Endothelial cell of umbilical vein (primary cell): ENCODE measurements at regions not wholly inside any gene's neighbourhood (a gene's known extent, or its start where the extent isn't known, plus 50 kb on each side); places are given as distances from the start of the nearest gene placed in this dataset.
A peak's percentile ranks its signal among the peaks of the same experiment; 100 is the strongest.

Experiments
- BruUV-seq: library from RNA; stranded (reverse); fragments of 400-500 nt; replicated peaks from 2 replicates; lab custom pipeline; 2021; lab: Mats Ljungman, UMichigan
- CTCF ChIA-PET: fragments of 300-600, 350-600 bp; sonication (Branson Sonifier 250); formaldehyde crosslinking; loops from one replicate; lab custom pipeline; 2021; ENCODE audit warnings: antibody characterized with exemption, inconsistent platforms; lab: Charles Lee
- POLR2A ChIA-PET: fragments of 300-600, 350-600 bp; sonication (Branson Sonifier 250); formaldehyde crosslinking; loops from one replicate; lab custom pipeline; 2021; ENCODE audit warnings: antibody characterized with exemption, inconsistent platforms; lab: Charles Lee
- DNase-seq: peaks from one replicate; pipeline ENCODE4 v3.0.0-alpha.2; 2011; ENCODE audit warnings: low read depth, low spot score
- FAIRE-seq: peaks from 2 replicates; lab custom pipeline; 2011; peaks lifted over from hg19 to GRCh38; lab: Jason Lieb, UNC
- H2AFZ ChIP-seq: 2 replicates; pipeline ENCODE4 v1.6.0; 2012; ENCODE audit warnings: low read depth, low read length, control low read depth, inconsistent platforms
- H3K27ac ChIP-seq: 2 replicates; pipeline ENCODE4 v1.5.1; 2011; ENCODE audit warnings: low read depth, mild to moderate bottlenecking, control low read depth, low read length, moderate library complexity; ENCODE audit not compliant: insufficient read depth
- H3K27me3 ChIP-seq, 2 experiments: 2 replicates each; pipeline versions ENCODE4 v1.6.0 to v1.6.1; 2011; ENCODE audit warnings: low read length in 2 of 2, mixed read lengths in 1 of 2; ENCODE audit not compliant: control insufficient read depth in 2 of 2, insufficient read depth in 2 of 2
- H3K36me3 ChIP-seq, 2 experiments: 2 replicates in 1 of 2; 3 replicates in 1 of 2; pipeline ENCODE4 v1.5.1; 2011; ENCODE audit warnings: low read length in 2 of 2, mild to moderate bottlenecking in 1 of 2, moderate library complexity in 1 of 2; ENCODE audit not compliant: control insufficient read depth in 2 of 2, insufficient read depth in 2 of 2; ENCODE audit errors: extremely low read depth in 1 of 2
- H3K4me1 ChIP-seq: 3 replicates; pipeline ENCODE4 v1.5.1; 2011; ENCODE audit warnings: mild to moderate bottlenecking, low read length; ENCODE audit not compliant: control insufficient read depth, insufficient read depth; ENCODE audit errors: extremely low read depth
- H3K4me2 ChIP-seq: 2 replicates; pipeline ENCODE4 v1.6.1; 2011; ENCODE audit warnings: low read length, control low read depth, mixed read lengths; ENCODE audit not compliant: insufficient read depth
- H3K4me3 ChIP-seq, 3 experiments: fragments of 200-600 bp in 1 of 3; sonication (generic), shearing (Covaris generic) in 1 of 3; replicated peaks in 1 of 3; 2 replicates each; pipeline ENCODE4 v1.5.1; 2011 to 2016; ENCODE audit warnings: control low read depth in 3 of 3, low read length in 3 of 3, mild to moderate bottlenecking in 2 of 3, inconsistent platforms in 1 of 3, low read depth in 1 of 3, moderate library complexity in 1 of 3; ENCODE audit not compliant: insufficient read depth in 1 of 3
- H3K79me2 ChIP-seq: 2 replicates; pipeline ENCODE4 v1.6.0; 2012; ENCODE audit warnings: low read length, inconsistent platforms; ENCODE audit not compliant: control insufficient read depth, insufficient read depth
- H3K9ac ChIP-seq: replicated peaks from 2 replicates; pipeline ENCODE3; 2011; ENCODE audit warnings: low read length, control low read depth; ENCODE audit not compliant: insufficient read depth; ENCODE audit errors: extremely low read depth
- H3K9me1 ChIP-seq: replicated peaks from 3 replicates; pipeline ENCODE4 v1.6.0; 2011; ENCODE audit warnings: mild to moderate bottlenecking, low read length; ENCODE audit not compliant: control insufficient read depth, insufficient read depth; ENCODE audit errors: extremely low read depth
- H3K9me3 ChIP-seq: replicated peaks from 2 replicates; pipeline ENCODE4 v1.5.1; 2012; ENCODE audit warnings: low read length, inconsistent platforms; ENCODE audit not compliant: control insufficient read depth, insufficient read depth
- H4K20me1 ChIP-seq: replicated peaks from 2 replicates; pipeline ENCODE3; 2011; ENCODE audit warnings: mild to moderate bottlenecking, low read length; ENCODE audit not compliant: control insufficient read depth, insufficient read depth; ENCODE audit errors: extremely low read depth
- CTCF ChIP-seq, 2 donors: IDR thresholded peaks; 1 replicate in 1 of 2; 2 replicates in 1 of 2; pipeline ENCODE4 v1.5.1; 2011; ENCODE audit warnings: low read length in 2 of 2, mild to moderate bottlenecking in 2 of 2, moderate library complexity in 2 of 2, control low read depth in 1 of 2, inconsistent platforms in 1 of 2, low read depth in 1 of 2; ENCODE audit not compliant: insufficient read depth in 1 of 2; ENCODE audit errors: extremely low read depth in 1 of 2
- EZH2 ChIP-seq: IDR thresholded peaks from 2 replicates; pipeline ENCODE4 v1.6.1; 2012; ENCODE audit warnings: borderline replicate concordance, low read depth, mild to moderate bottlenecking, moderate library complexity, low read length, inconsistent platforms; ENCODE audit not compliant: severe bottlenecking
- JUN ChIP-seq: IDR thresholded peaks from 2 replicates; pipeline ENCODE4 v1.6.1; 2011; ENCODE audit warnings: borderline replicate concordance, low read depth; ENCODE audit not compliant: insufficient read length, insufficient read depth
- MYC ChIP-seq: IDR thresholded peaks from one replicate; pipeline ENCODE4 v1.6.1; 2011; ENCODE audit warnings: mild to moderate bottlenecking, low read depth, low read length
- dilution Hi-C: fragments of 300-500 bp; cut with MboI; formaldehyde crosslinking; loops from one replicate; pipeline ENCODE4 v1.15.0; 2019; ENCODE audit warnings: low sequenced_read_pairs; ENCODE audit not compliant: extremely low pct_ligation_motif_present
- intact Hi-C: fragments of 100-400 bp; cut with micrococcal nuclease; formaldehyde crosslinking; loops from one replicate; pipeline ENCODE4 v1.10.0; 2022

DNA sequence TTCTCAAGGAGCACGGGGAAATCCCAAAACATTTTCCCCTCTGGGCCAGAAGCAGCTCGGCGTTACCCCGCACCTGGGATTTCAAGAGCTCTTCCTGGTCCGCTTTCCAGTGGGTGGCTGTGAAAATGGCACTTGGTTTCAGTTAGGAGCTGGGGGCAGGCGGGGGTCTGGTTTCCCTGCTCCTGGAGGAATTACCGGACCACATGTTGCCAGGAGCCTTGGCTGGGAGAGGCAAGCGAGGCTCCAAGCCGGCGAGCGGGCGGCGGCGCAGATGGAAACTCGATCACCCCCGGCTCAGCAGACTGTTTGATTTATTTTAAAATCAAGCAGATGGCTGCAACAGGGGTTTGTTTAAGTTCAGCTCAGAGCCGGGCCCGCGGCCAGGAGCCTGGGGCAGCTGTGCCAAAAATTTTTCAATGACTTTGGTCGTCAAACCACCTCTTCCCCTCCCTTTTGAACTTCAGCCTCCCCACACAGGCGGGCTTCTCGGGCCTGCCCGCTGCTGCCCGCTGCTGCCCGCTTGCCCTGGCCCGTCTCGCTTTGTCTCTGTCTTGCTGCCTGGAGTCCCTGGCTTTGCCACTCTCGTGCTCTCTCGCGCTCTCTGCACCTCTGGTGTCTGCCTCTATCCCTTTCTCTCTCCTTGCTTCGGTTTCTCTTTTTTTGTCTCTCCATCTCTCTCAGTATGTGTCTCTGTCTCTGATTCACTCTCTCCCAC lies 108.0 kb upstream of the CIBAR2 start:
- peak; percentile 79 for DNase-seq
- Histone ChIP-seq H3K9me3 (no peaks in the 10 kb centered on the region), H3K4me1 (peaks cover 10% of the 10 kb centered on the region), H4K20me1 (no peaks in the 10 kb centered on the region), H3K27ac (peak overlapping the region; percentile 24), H3K4me3 (peak overlapping the region in 1 of 3 experiments; percentile 18), H3K4me2 (peak overlapping the region; percentile 71), H3K27me3 (no peaks in the 10 kb centered on the region), H3K36me3 (no peaks in the 10 kb centered on the region), H3K9ac (peak overlapping the region; percentile 56), H3K9me1 (no peaks in the 10 kb centered on the region), H3K79me2 (no peaks in the 10 kb centered on the region), H2AFZ (peak overlapping the region; percentile 86)
- peak; percentile 54 for FAIRE-seq
- TF ChIP-seq EZH2 (no peak), MYC (no peak), JUN (no peak), CTCF (IDR thresholded peaks at IDR 0.05; ENCODE audit: extremely low read depth in 1 of 2, insufficient read depth in 1 of 2, low read depth in 1 of 2, low read length in 2 of 2) (no peak)
- dilution Hi-C loops (no loop called here), intact Hi-C loops (no loop called here)
- ChIA-PET CTCF (interaction anchor here (1.0 to 1.8 kb wide), 4 partner anchors 33 to 106 kb away, joined by 3 to 16 read pairs (median 4); no protein-coding TSS in a partner anchor), POLR2A (interaction anchor here (0.7 kb wide), 1 partner anchor 31 kb away, joined by 3 read pairs; no protein-coding TSS in a partner anchor)
- no TSS peak for BruUV-seq
